ENCODE measurements at regions not wholly inside any gene's neighbourhood (a gene's known extent, or its start where the extent isn't known, plus 50 kb on each side); places are given as distances from the start of the nearest gene placed in this dataset.

DNA sequence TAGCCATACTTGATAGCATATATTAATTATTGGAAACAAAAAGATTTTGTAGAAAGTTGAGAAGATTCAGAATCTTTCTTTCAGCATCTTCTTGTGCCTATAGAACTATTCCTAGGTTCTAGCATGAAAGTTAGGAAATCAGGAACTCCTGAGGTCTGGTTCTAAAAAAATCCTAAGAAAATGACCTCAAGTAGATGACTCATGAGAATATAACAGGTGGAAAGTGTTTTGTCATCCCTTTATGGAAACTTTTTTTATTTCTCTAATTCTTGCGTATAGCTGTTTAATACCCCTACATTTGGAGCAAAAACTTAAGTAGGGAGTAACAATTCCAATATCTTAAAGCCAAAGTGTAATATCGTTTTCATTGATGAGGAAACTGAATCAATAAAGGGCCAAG, 574.1 kb downstream of the NR2F1-AS1 start:
- H3K36me3 Mint-ChIP-seq: no peaks in the 10 kb centered on the region
- no peaks in the 10 kb centered on the region for H3K27me3 Mint-ChIP-seq (ENCODE audit: low read depth in 2 of 2)
- no peaks in the 10 kb centered on the region for H3K4me1 ChIP-seq (ENCODE audit: control insufficient read depth, insufficient read depth, low read length)
- intact Hi-C loops (cut with micrococcal nuclease): no loop called here
- no peaks in the 10 kb centered on the region for H3K9me3 ChIP-seq (ENCODE audit: control insufficient read depth, insufficient read depth, low read length)
- H3K27ac Mint-ChIP-seq: no peak overlapping the region
- no peak for TF ChIP-seq CTCF (IDR thresholded peaks at IDR 0.05)
- no peak overlapping the region for H3K4me3 ChIP-seq (ENCODE audit: low read length)
- H3K4me3 Mint-ChIP-seq: no peak overlapping the region
- no peak overlapping the region for H3K27ac ChIP-seq (ENCODE audit: low read length)
- no peaks in the 10 kb centered on the region for H3K36me3 ChIP-seq (ENCODE audit: control insufficient read depth, insufficient read depth, low read length)
- no peak for DNase-seq
- H3K4me1 Mint-ChIP-seq: no peaks in the 10 kb centered on the region
- no peaks in the 10 kb centered on the region for H3K27me3 ChIP-seq (ENCODE audit: control insufficient read depth, insufficient read depth, low read length)
- H3K9me3 Mint-ChIP-seq: peaks cover 2 to 8% of the 10 kb centered on the region in 2 donors
- no peak for ATAC-seq
- no CpG with 5 or more reads among the region's 2 CpGs for WGBS (ENCODE audit: insufficient coverage)

- Histone ChIP-seq H3K27ac (ENCODE audit: low read length) (no peak overlapping the region), H3K9me3 (ENCODE audit: control insufficient read depth, insufficient read depth, low read length) (peaks cover 3% of the 10 kb centered on the region), H3K4me1 (ENCODE audit: control insufficient read depth, insufficient read depth, low read length) (no peaks in the 10 kb centered on the region), H3K27me3 (ENCODE audit: control insufficient read depth, insufficient read depth, low read length) (no peaks in the 10 kb centered on the region), H3K4me3 (ENCODE audit: low read length) (no peak overlapping the region), H3K36me3 (ENCODE audit: control insufficient read depth, insufficient read depth, low read length) (no peaks in the 10 kb centered on the region)
- DNase-seq (no peak), ATAC-seq (no peak)
- Mint-ChIP-seq H3K27me3 (ENCODE audit: low read depth in 2 of 2) (no peaks in the 10 kb centered on the region), H3K4me3 (no peak overlapping the region), H3K27ac (no peak overlapping the region), H3K9me3 (peaks cover 14 to 18% of the 10 kb centered on the region in 2 donors), H3K4me1 (no peaks in the 10 kb centered on the region), H3K36me3 (no peaks in the 10 kb centered on the region)
- WGBS (ENCODE audit: insufficient coverage): 79% methylated on average over 5 of the region's 5 CpGs
- intact Hi-C loops (cut with micrococcal nuclease): no loop called here
- no peak for TF ChIP-seq CTCF (IDR thresholded peaks at IDR 0.05)
These were observed 582.6 kb downstream of the NR2F1-AS1 start for GRCh38 chr5:92998456-92998855.

- Histone ChIP-seq H3K27ac (ENCODE audit: low read length) (no peak overlapping the region), H3K36me3 (ENCODE audit: control insufficient read depth, insufficient read depth, low read length) (no peaks in the 10 kb centered on the region), H3K27me3 (ENCODE audit: control insufficient read depth, insufficient read depth, low read length) (no peaks in the 10 kb centered on the region), H3K4me3 (ENCODE audit: low read length) (no peak overlapping the region), H3K4me1 (ENCODE audit: control insufficient read depth, insufficient read depth, low read length) (no peaks in the 10 kb centered on the region), H3K9me3 (ENCODE audit: control insufficient read depth, insufficient read depth, low read length) (no peaks in the 10 kb centered on the region)
- intact Hi-C loops (cut with micrococcal nuclease): no loop called here
- H3K27ac Mint-ChIP-seq: no peak overlapping the region
- H3K36me3 Mint-ChIP-seq: no peaks in the 10 kb centered on the region
- WGBS (ENCODE audit: insufficient coverage): no CpG with 5 or more reads among the region's 1 CpG
- no peak for ATAC-seq
- H3K4me3 Mint-ChIP-seq: no peak overlapping the region
- TF ChIP-seq CTCF (IDR thresholded peaks at IDR 0.05): no peak
- peaks cover 11 to 12% of the 10 kb centered on the region in 2 donors for H3K9me3 Mint-ChIP-seq
- H3K4me1 Mint-ChIP-seq: no peaks in the 10 kb centered on the region
- no peaks in the 10 kb centered on the region for H3K27me3 Mint-ChIP-seq (ENCODE audit: low read depth in 2 of 2)
- no peak for DNase-seq
These were observed 586.6 kb downstream of the NR2F1-AS1 start for GRCh38 chr5:92994392-92994791.

- H3K9me3 Mint-ChIP-seq: peaks cover 12 to 15% of the 10 kb centered on the region in 2 donors
- intact Hi-C loops (cut with micrococcal nuclease): no loop called here
- no peak for ATAC-seq
These were observed 588.9 kb downstream of the NR2F1-AS1 start for GRCh38 chr5:92992073-92992472.

More at GRCh38 chr5:92992073-92992472, 588.9 kb downstream of the NR2F1-AS1 start:
- no peak overlapping the region for H3K27ac ChIP-seq (ENCODE audit: low read length)
- no peak overlapping the region for H3K27ac Mint-ChIP-seq
- no peaks in the 10 kb centered on the region for H3K4me1 ChIP-seq (ENCODE audit: control insufficient read depth, insufficient read depth, low read length)
- no peak for DNase-seq
- H3K4me3 Mint-ChIP-seq: no peak overlapping the region
- no peaks in the 10 kb centered on the region for H3K27me3 Mint-ChIP-seq (ENCODE audit: low read depth in 2 of 2)
- no peaks in the 10 kb centered on the region for H3K4me1 Mint-ChIP-seq
- no peak overlapping the region for H3K4me3 ChIP-seq (ENCODE audit: low read length)
- no peaks in the 10 kb centered on the region for H3K27me3 ChIP-seq (ENCODE audit: control insufficient read depth, insufficient read depth, low read length)
- no peaks in the 10 kb centered on the region for H3K36me3 ChIP-seq (ENCODE audit: control insufficient read depth, insufficient read depth, low read length)
- TF ChIP-seq CTCF (IDR thresholded peaks at IDR 0.05): no peak
- no peaks in the 10 kb centered on the region for H3K9me3 ChIP-seq (ENCODE audit: control insufficient read depth, insufficient read depth, low read length)
- no peaks in the 10 kb centered on the region for H3K36me3 Mint-ChIP-seq
